ENCODE measurements at regions not wholly inside any gene's neighbourhood (a gene's known extent, or its start where the extent isn't known, plus 50 kb on each side); places are given as distances from the start of the nearest gene placed in this dataset.

DNA sequence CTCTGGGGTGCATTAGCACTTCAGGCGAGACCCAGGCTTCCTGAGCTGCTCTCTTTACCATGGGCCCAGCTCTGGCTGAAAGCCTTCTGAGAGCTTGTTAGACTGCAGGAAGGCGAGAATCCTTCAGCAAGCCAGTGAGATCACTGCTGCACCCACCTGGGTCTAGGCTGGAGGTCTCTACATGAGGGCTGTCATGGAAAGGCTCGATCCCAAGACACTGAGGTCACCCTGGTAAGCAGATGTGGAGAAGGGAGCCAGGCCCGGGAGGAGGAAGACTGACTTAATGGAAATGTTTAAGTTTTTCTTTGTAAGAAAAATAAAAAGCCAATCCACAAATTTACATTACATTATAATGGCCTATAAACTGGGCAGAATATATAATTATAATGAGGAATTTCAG lies 684.5 kb downstream of the TNS3 start:
- H3K36me3 ChIP-seq (ENCODE audit: insufficient read depth, low read length), result no peaks in the 10 kb centered on the region
- H3K27me3 ChIP-seq (ENCODE audit: insufficient read depth, low read length), result no peaks in the 10 kb centered on the region
- H3K4me3 ChIP-seq (ENCODE audit: low read length), result no peak overlapping the region
- H2AFZ ChIP-seq (ENCODE audit: low read depth, low read length), result no peak overlapping the region
- no peaks in the 10 kb centered on the region for H3K9me3 ChIP-seq (ENCODE audit: low read length)
- no peaks in the 10 kb centered on the region for H3K4me1 ChIP-seq (ENCODE audit: insufficient read depth, low read length)

DNA sequence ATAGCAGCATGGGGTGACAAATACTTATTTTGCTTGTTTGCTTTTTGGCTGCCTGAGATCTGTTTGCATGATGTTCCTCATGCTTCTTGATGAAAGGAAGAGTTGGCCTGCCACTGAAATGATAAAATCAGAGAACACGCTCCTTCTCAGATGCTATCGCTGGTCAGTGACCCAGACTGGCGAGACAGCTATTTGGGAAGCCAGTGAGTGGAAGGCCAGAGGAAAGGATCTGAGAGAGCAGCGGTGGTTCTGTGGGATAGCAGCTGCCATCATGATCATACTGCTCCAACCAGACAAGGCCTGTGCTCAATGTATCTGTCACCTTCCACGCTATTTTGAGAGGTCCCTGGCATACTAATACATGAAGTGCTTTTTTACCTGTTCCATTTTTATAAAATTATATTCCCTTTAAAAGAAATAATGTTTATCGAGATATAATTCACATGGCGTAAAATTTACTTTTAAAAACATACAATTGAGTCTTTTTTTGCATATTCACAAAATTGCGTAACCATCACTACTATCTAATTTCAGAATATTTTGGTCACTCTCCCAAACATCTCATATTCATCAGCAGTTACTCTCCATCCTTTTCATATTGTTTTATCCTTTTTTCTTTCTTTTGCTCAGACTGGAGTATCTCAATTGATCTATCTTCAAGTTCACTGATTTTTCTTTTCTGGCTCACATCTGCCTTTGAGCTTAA lies 695.1 kb downstream of the TNS3 start:
- H3K4me1 ChIP-seq (ENCODE audit: insufficient read depth, low read length), result no peaks in the 10 kb centered on the region
- no peaks in the 10 kb centered on the region for H3K27me3 ChIP-seq (ENCODE audit: insufficient read depth, low read length)
- no peak overlapping the region for H2AFZ ChIP-seq (ENCODE audit: low read depth, low read length)
- no peaks in the 10 kb centered on the region for H3K9me3 ChIP-seq (ENCODE audit: low read length)
- H3K36me3 ChIP-seq (ENCODE audit: insufficient read depth, low read length), result no peaks in the 10 kb centered on the region
- no peak overlapping the region for H3K4me3 ChIP-seq (ENCODE audit: low read length)

DNA sequence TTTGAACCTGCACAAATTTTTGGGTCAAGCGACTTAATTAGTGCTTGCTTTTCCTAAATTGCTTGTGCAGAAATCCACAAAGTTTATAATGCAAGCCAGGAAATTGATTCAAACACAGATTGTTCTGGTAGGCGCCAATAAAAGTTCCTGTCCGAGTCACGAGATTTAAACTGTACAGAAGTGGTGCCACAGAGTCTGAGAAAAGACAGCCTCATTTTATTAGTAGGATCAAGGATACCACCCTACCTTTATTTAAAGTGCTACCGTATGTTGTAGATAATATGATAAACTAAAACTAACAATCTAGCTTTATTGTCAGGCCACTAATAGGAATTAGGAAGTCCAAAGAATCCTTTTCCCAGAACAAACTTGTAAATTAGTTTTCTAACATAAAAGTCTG lies 696.7 kb downstream of the TNS3 start:
- H2AFZ ChIP-seq (ENCODE audit: low read depth, low read length), result no peak overlapping the region
- H3K4me1 ChIP-seq (ENCODE audit: insufficient read depth, low read length), result no peaks in the 10 kb centered on the region
- no peaks in the 10 kb centered on the region for H3K9me3 ChIP-seq (ENCODE audit: low read length)
- no peaks in the 10 kb centered on the region for H3K36me3 ChIP-seq (ENCODE audit: insufficient read depth, low read length)
- H3K27me3 ChIP-seq (ENCODE audit: insufficient read depth, low read length), result no peaks in the 10 kb centered on the region
- H3K4me3 ChIP-seq (ENCODE audit: low read length), result no peak overlapping the region

DNA sequence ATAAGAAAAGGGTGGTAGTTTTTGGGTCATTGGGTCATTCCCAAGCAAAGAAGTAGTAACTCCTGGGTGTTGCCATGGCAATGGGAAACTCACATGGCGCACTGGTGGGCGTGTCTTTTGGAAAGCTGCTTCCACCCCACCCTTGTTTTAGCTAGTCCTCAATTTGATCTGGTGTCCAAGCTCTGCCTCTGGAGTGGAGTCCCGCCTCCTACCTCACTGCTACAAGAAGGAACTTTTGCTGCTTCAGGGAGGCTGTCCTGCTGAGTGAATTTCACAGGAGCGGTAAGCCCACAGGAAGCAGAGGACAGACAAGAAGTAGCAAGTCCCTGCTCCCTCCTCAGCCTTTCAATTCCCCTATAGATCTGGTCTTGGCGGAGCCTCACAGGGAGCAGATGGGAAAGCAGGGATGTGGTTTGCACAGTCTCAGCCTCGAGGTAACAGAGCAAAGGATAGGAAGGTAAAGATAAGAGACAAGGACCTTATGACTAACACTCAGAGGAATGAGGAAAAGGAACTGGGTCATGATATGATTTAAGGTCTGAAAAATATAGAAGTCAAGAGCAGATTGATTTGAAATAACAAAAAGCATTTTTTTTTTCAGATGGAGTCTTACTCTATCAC lies 700.3 kb downstream of the TNS3 start:
- no peaks in the 10 kb centered on the region for H3K9me3 ChIP-seq (ENCODE audit: low read length)
- no peaks in the 10 kb centered on the region for H3K4me1 ChIP-seq (ENCODE audit: insufficient read depth, low read length)
- no peaks in the 10 kb centered on the region for H3K36me3 ChIP-seq (ENCODE audit: insufficient read depth, low read length)
- H3K4me3 ChIP-seq (ENCODE audit: low read length), result no peak overlapping the region
- no peaks in the 10 kb centered on the region for H3K27me3 ChIP-seq (ENCODE audit: insufficient read depth, low read length)
- H2AFZ ChIP-seq (ENCODE audit: low read depth, low read length), result no peak overlapping the region

DNA sequence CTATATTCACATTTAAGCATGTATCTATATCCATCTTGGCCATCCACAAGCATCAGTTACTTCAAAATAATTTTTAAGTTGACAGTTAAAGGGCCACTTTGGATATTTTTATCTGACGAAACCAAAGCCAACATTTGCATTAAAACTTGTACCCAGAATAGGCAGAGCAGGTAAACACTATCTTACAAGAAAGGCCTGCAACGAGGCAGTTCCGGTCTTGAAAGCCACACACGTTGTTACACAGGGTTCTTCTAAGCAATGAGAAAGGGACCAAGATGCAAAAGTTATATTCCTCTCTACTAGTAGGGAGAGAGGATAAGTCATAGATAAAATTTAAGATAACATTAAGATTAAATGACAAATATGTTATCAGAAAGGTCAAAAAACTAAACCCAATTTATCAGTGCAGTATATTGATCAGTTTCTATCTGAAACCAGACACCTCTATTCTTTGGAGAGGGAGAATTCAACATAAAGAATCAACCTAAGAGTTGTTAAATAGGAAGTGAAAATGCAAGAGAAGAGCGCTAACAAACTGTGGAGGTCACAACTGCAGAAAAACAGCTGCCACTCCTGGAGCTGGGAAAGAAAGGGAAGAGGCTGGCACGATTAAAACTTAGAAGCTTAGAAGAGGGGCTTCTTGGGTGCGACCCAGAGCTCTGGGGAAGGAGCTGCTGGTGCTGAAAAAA lies 701.3 kb downstream of the TNS3 start:
- Histone ChIP-seq H3K9me3 (ENCODE audit: low read length) (no peaks in the 10 kb centered on the region), H3K4me3 (ENCODE audit: low read length) (no peak overlapping the region), H2AFZ (ENCODE audit: low read depth, low read length) (no peak overlapping the region), H3K27me3 (ENCODE audit: insufficient read depth, low read length) (no peaks in the 10 kb centered on the region), H3K36me3 (ENCODE audit: insufficient read depth, low read length) (no peaks in the 10 kb centered on the region), H3K4me1 (ENCODE audit: insufficient read depth, low read length) (no peaks in the 10 kb centered on the region)

DNA sequence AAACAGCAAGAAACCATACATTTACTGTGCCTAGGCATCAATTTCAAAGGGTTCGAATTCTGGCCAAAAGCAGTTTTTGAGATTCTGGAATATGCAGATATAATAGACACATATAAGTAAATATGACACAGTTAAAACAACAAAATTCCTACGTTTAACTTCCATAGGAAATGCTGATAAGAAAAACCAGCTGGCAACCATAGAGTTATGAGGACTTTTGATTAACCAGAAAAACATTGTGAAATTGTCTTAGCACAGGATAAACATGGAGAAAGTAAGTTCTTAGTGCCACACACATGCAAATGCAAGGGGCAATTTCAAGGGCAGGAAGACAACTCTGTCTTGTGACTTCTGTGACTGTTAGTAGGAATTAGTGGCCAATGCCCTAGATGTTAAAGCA lies 702.1 kb downstream of the TNS3 start:
- no peaks in the 10 kb centered on the region for H3K4me1 ChIP-seq (ENCODE audit: insufficient read depth, low read length)
- no peak overlapping the region for H2AFZ ChIP-seq (ENCODE audit: low read depth, low read length)
- H3K9me3 ChIP-seq (ENCODE audit: low read length), result no peaks in the 10 kb centered on the region
- no peaks in the 10 kb centered on the region for H3K27me3 ChIP-seq (ENCODE audit: insufficient read depth, low read length)
- no peak overlapping the region for H3K4me3 ChIP-seq (ENCODE audit: low read length)
- H3K36me3 ChIP-seq (ENCODE audit: insufficient read depth, low read length), result no peaks in the 10 kb centered on the region

DNA sequence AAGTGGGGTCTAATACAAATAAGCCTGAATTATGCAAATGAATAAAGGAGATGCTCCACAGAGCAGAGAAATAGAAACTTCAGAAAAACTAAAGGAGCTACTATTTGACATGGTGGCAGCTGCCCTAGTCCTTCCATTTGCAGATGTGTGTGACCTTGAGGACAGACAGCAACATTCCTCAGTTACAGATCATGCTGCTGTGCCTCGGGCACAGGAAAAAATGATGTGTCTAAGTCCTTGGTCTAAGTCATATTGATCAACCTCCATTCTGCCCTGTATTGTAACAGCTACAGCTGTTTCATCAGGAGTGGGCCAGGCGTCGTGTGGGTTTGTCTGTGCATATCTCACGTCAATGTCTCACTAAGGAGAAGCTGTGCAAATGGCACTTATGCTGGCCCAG lies 710.4 kb downstream of the TNS3 start:
- Histone ChIP-seq H3K27me3 (ENCODE audit: insufficient read depth, low read length) (no peaks in the 10 kb centered on the region), H3K9me3 (ENCODE audit: low read length) (no peaks in the 10 kb centered on the region), H3K4me3 (ENCODE audit: low read length) (no peak overlapping the region), H3K4me1 (ENCODE audit: insufficient read depth, low read length) (no peaks in the 10 kb centered on the region), H2AFZ (ENCODE audit: low read depth, low read length) (no peak overlapping the region), H3K36me3 (ENCODE audit: insufficient read depth, low read length) (no peaks in the 10 kb centered on the region)

DNA sequence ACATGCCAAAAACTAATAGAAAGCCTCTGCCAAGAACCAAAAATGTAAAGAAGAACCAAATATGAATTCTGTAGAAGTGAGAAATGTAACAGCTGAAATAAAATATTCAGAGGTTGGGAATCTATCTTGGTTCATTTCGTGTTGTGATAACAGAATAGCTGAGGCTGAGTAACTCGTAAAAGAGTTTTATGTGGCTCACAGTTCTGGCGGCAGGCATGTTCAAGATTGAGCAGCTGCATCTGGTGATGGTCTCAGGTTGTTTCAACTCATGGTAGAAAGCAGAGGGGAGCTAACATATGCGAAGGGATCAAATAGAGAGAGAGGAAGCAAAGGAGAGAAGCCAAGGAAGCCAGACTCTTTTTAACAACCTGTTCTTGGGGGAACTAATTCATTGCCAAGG lies 717.2 kb downstream of the TNS3 start:
- no peaks in the 10 kb centered on the region for H3K27me3 ChIP-seq (ENCODE audit: insufficient read depth, low read length)
- H2AFZ ChIP-seq (ENCODE audit: low read depth, low read length), result no peak overlapping the region
- H3K9me3 ChIP-seq (ENCODE audit: low read length), result no peaks in the 10 kb centered on the region
- no peaks in the 10 kb centered on the region for H3K4me1 ChIP-seq (ENCODE audit: insufficient read depth, low read length)
- H3K36me3 ChIP-seq (ENCODE audit: insufficient read depth, low read length), result no peaks in the 10 kb centered on the region
- no peak overlapping the region for H3K4me3 ChIP-seq (ENCODE audit: low read length)

DNA sequence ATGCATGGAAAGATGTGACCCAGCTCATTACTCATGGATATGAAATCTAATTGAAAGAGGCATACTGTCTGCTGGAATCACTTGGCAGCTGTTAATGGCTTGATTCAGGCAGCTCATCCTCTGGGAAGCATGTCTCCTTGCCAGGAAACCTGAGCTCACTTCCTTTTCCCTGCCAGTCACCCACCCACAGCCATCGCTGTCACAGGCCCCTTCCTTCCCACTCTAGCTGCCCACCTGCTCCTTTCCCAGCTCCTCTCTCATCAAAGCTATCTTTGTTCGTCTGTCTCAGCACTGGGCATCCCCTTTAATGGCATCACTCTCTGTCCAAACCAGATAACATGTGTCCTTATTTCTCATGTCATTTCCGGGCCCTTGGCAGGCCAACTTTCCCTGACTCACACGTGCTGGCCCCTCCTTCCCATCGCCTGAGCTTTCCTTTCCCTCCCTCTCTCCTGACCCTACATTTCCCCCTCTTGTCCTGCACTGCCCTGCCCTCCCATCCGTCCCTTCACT lies 721.9 kb downstream of the TNS3 start:
- H3K9me3 ChIP-seq (ENCODE audit: low read length), result no peaks in the 10 kb centered on the region
- no peaks in the 10 kb centered on the region for H3K36me3 ChIP-seq (ENCODE audit: insufficient read depth, low read length)
- H3K4me1 ChIP-seq (ENCODE audit: insufficient read depth, low read length), result no peaks in the 10 kb centered on the region
- no peaks in the 10 kb centered on the region for H3K27me3 ChIP-seq (ENCODE audit: insufficient read depth, low read length)
- no peak overlapping the region for H3K4me3 ChIP-seq (ENCODE audit: low read length)
- no peak overlapping the region for H2AFZ ChIP-seq (ENCODE audit: low read depth, low read length)

DNA sequence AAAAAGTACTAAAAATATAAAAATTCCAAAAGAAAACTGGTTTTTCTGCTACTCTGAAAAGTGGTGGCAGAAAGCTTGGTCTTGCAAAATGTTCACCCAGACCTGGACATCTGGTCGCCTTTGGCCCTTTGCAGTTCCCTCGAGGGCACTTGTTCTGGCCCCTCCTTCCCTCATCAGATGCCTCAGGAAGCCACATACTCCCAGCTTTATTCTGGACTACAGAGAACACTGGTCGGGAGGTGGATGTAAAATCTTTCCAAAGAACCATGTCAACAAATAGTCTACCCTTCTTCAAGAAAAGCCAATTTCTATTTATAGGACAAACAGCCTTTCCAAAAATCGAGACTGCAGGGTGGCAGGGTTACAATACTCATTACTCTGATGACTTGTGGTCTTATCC lies 726.1 kb downstream of the TNS3 start:
- Histone ChIP-seq H3K9me3 (ENCODE audit: low read length) (no peaks in the 10 kb centered on the region), H3K4me1 (ENCODE audit: insufficient read depth, low read length) (no peaks in the 10 kb centered on the region), H3K4me3 (ENCODE audit: low read length) (no peak overlapping the region), H2AFZ (ENCODE audit: low read depth, low read length) (no peak overlapping the region), H3K36me3 (ENCODE audit: insufficient read depth, low read length) (no peaks in the 10 kb centered on the region), H3K27me3 (ENCODE audit: insufficient read depth, low read length) (no peaks in the 10 kb centered on the region)

DNA sequence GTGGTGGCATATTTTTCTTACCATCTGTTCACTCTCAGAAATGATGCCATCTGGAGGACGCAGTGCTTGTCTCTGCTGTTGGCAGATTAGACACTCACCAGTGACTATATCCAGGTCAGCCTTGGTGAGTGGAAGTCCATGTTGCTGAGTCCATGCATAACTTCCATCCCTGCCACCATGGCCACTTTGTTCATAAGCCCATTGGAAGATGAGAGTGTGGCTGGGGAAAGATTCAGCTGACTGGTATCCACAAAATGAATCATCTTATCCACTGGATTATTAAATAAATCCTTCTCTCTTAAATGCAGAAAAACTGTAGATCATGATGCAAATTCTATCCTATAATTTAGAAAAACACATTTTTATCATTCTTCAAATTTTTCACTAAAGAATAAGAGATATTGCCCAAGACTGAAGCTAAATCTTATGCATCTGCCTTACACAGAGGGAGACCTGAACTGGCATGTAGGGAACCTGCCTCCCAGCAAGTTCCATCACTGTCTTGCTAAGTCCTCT lies 726.9 kb downstream of the TNS3 start:
- no peak overlapping the region for H2AFZ ChIP-seq (ENCODE audit: low read depth, low read length)
- H3K36me3 ChIP-seq (ENCODE audit: insufficient read depth, low read length), result no peaks in the 10 kb centered on the region
- no peaks in the 10 kb centered on the region for H3K27me3 ChIP-seq (ENCODE audit: insufficient read depth, low read length)
- H3K4me1 ChIP-seq (ENCODE audit: insufficient read depth, low read length), result no peaks in the 10 kb centered on the region
- no peaks in the 10 kb centered on the region for H3K9me3 ChIP-seq (ENCODE audit: low read length)
- no peak overlapping the region for H3K4me3 ChIP-seq (ENCODE audit: low read length)

DNA sequence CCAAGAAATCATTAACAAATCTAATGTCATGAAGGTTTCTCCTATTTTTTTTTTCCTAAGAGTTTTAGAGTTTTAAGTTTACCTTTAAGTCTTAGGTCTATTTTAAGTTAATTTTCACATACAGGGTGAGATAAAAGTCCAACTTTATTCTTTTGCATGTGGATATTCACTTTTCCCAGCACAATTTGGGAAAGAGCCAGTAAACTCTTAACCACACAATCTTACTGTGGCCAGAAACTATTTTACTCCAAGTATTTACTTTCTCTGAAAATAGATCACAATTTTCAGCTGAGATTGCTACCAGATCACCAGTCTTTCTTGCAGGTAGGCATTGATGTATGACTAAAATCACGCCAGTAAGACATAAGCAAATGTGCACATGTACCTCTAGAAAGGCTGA lies 728.5 kb downstream of the TNS3 start:
- no peak overlapping the region for H3K4me3 ChIP-seq (ENCODE audit: low read length)
- no peaks in the 10 kb centered on the region for H3K36me3 ChIP-seq (ENCODE audit: insufficient read depth, low read length)
- no peaks in the 10 kb centered on the region for H3K4me1 ChIP-seq (ENCODE audit: insufficient read depth, low read length)
- H3K27me3 ChIP-seq (ENCODE audit: insufficient read depth, low read length), result no peaks in the 10 kb centered on the region
- H3K9me3 ChIP-seq (ENCODE audit: low read length), result no peaks in the 10 kb centered on the region
- no peak overlapping the region for H2AFZ ChIP-seq (ENCODE audit: low read depth, low read length)

DNA sequence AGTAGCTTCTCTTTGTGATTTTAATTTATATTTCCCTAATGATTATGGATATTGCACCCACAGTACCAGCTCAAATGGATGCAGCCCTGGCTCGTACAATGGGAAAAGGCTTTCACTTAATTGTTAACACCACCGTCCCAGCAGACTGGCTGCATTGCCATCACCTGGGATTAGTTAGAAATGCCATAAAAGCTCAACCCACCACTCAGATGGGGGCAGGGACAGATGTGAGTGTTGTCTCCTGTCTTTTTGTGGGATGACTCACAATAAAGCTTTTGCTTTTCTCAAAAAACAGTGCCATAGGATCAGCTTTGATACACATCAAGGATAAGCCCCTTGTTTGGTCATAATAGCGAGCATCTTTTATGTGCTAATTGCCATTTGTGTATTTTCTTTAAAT lies 729.1 kb downstream of the TNS3 start:
- Histone ChIP-seq H3K9me3 (ENCODE audit: low read length) (no peaks in the 10 kb centered on the region), H3K27me3 (ENCODE audit: insufficient read depth, low read length) (no peaks in the 10 kb centered on the region), H3K36me3 (ENCODE audit: insufficient read depth, low read length) (no peaks in the 10 kb centered on the region), H3K4me3 (ENCODE audit: low read length) (no peak overlapping the region), H2AFZ (ENCODE audit: low read depth, low read length) (no peak overlapping the region), H3K4me1 (ENCODE audit: insufficient read depth, low read length) (no peaks in the 10 kb centered on the region)

All from neuron (in vitro differentiated cells).